WTC11 (cell line): ENCODE measurements at regions not wholly inside any gene's neighbourhood (a gene's known extent, or its start where the extent isn't known, plus 50 kb on each side); places are given as distances from the start of the nearest gene placed in this dataset.

Experiments used
- ATAC-seq: fragments of 200-7000 bp; cut with Tn5 transposase; 2 replicates; pipeline ENCODE4 v1.10.0; 2021; ENCODE audit warnings: mild to moderate bottlenecking, moderate library complexity
- CTCF ChIA-PET: fragments of 300-600 bp; sonication (Branson Sonifier 250); formaldehyde crosslinking; loops from one replicate; lab custom pipeline; 2021; ENCODE audit warnings: antibody characterized with exemption; lab: Charles Lee
- POLR2A ChIA-PET: fragments of 350-600 bp; sonication (Branson Sonifier 250); formaldehyde crosslinking; loops from one replicate; lab custom pipeline; 2021; ENCODE audit warnings: antibody characterized with exemption; lab: Charles Lee
- DNase-seq: peaks from one replicate; pipeline ENCODE4 v3.0.0; 2021; ENCODE audit warnings: low spot score
- H3K27ac Mint-ChIP-seq: 2 replicates; pipeline ENCODE4 v1.8.0; 2021; ENCODE audit warnings: mixed read lengths
- H3K27me3 Mint-ChIP-seq: 2 replicates; pipeline ENCODE4 v1.8.0; 2021; ENCODE audit warnings: low read depth, mild to moderate bottlenecking, moderate library complexity, mixed read lengths
- H3K36me3 Mint-ChIP-seq: 2 replicates; pipeline ENCODE4 v1.8.0; 2021; ENCODE audit warnings: mixed read lengths
- H3K4me1 Mint-ChIP-seq: 2 replicates; pipeline ENCODE4 v1.8.0; 2022; ENCODE audit warnings: mixed read lengths
- H3K4me3 Mint-ChIP-seq: 2 replicates; pipeline ENCODE4 v1.8.0; 2021; ENCODE audit warnings: mild to moderate bottlenecking, moderate library complexity, mixed read lengths
- H3K9me3 Mint-ChIP-seq: 2 replicates; pipeline ENCODE4 v1.8.0; 2021; ENCODE audit warnings: mixed read lengths
- EMX1 ChIP-seq: fragments of 250-450 bp; sonication (Bioruptor Pico); IDR thresholded peaks from 2 replicates; pipeline ENCODE4 v1.8.0; 2021; ENCODE audit warnings: mild to moderate bottlenecking
- FOXK1 ChIP-seq: sonication (generic); formaldehyde crosslinking; IDR thresholded peaks from 2 replicates; pipeline ENCODE4 v1.8.0; 2022; ENCODE audit warnings: mild to moderate bottlenecking, moderate library complexity, missing genetic modification reagents
- HMGA2 ChIP-seq: fragments of 250-450 bp; sonication (Bioruptor Pico); IDR thresholded peaks from 2 replicates; pipeline ENCODE4 v1.4.0; 2021; ENCODE audit warnings: mild to moderate bottlenecking, moderate library complexity
- IRF2 ChIP-seq: sonication (generic); formaldehyde crosslinking; IDR thresholded peaks from 2 replicates; pipeline ENCODE4 v1.8.0; 2022; ENCODE audit warnings: low read depth, missing genetic modification reagents, borderline replicate concordance
- KAT7 ChIP-seq: sonication (generic); formaldehyde crosslinking; IDR thresholded peaks from 2 replicates; pipeline ENCODE4 v1.8.1; 2023; ENCODE audit warnings: missing genetic modification reagents, mild to moderate bottlenecking, borderline replicate concordance
- MAX ChIP-seq: sonication (generic); formaldehyde crosslinking; IDR thresholded peaks from 2 replicates; pipeline ENCODE4 v1.8.0; 2022; ENCODE audit warnings: mild to moderate bottlenecking, missing genetic modification reagents
- NFATC4 ChIP-seq: fragments of 250-450 bp; sonication (Bioruptor Pico); IDR thresholded peaks from 2 replicates; pipeline ENCODE4 v1.9.0; 2021; ENCODE audit warnings: mild to moderate bottlenecking
- NR2C2 ChIP-seq: sonication (generic); formaldehyde crosslinking; IDR thresholded peaks from 2 replicates; pipeline ENCODE4 v1.8.0; 2022; ENCODE audit warnings: mild to moderate bottlenecking, missing genetic modification reagents
- RELA ChIP-seq: sonication (generic); formaldehyde crosslinking; IDR thresholded peaks from 2 replicates; pipeline ENCODE4 v1.8.1; 2022; ENCODE audit warnings: missing genetic modification reagents, mild to moderate bottlenecking, borderline replicate concordance
- RORB ChIP-seq: fragments of 250-450 bp; sonication (Bioruptor Pico); IDR thresholded peaks from 2 replicates; pipeline ENCODE4 v1.9.0; 2021; ENCODE audit warnings: mild to moderate bottlenecking
- SP1 ChIP-seq: sonication (generic); formaldehyde crosslinking; conservative IDR thresholded peaks from 2 replicates; pipeline ENCODE4 v1.8.1; 2022; ENCODE audit warnings: missing genetic modification reagents
- TP53 ChIP-seq: sonication (generic); formaldehyde crosslinking; IDR thresholded peaks from 2 replicates; pipeline ENCODE4 v1.8.1; 2023; ENCODE audit warnings: mild to moderate bottlenecking, missing genetic modification reagents
- USF1 ChIP-seq: sonication (generic); formaldehyde crosslinking; IDR thresholded peaks from 2 replicates; pipeline ENCODE4 v1.8.0; 2022; ENCODE audit warnings: mild to moderate bottlenecking, missing genetic modification reagents
- USF2 ChIP-seq: sonication (generic); formaldehyde crosslinking; IDR thresholded peaks from 2 replicates; pipeline ENCODE4 v1.8.1; 2023; ENCODE audit warnings: mild to moderate bottlenecking, missing genetic modification reagents, moderate library complexity
- ZBTB43 ChIP-seq: sonication (generic); formaldehyde crosslinking; IDR thresholded peaks from 2 replicates; pipeline ENCODE4 v1.8.1; 2023; ENCODE audit warnings: mild to moderate bottlenecking, missing genetic modification reagents
- ZNF317 ChIP-seq: sonication (generic); formaldehyde crosslinking; IDR thresholded peaks from 2 replicates; pipeline ENCODE4 v1.8.1; 2023; ENCODE audit warnings: low read depth, mild to moderate bottlenecking, moderate library complexity, missing genetic modification reagents, borderline replicate concordance
- ZNF396 ChIP-seq: fragments of 250-450 bp; sonication (Bioruptor Pico); IDR thresholded peaks from 2 replicates; pipeline ENCODE4 v1.8.0; 2021; ENCODE audit warnings: mild to moderate bottlenecking, moderate library complexity, borderline replicate concordance
- ZNF416 ChIP-seq: fragments of 250-450 bp; sonication (Bioruptor Pico); IDR thresholded peaks from 2 replicates; pipeline ENCODE4 v1.9.0; 2021; ENCODE audit warnings: mild to moderate bottlenecking, inconsistent platforms
- ZNF671 ChIP-seq: fragments of 250-450 bp; sonication (Bioruptor Pico); IDR thresholded peaks from 2 replicates; pipeline ENCODE4 v1.8.0; 2021; ENCODE audit warnings: mild to moderate bottlenecking
- TF ChIP-seq, protein P1 (sequence below): sonication (generic); formaldehyde crosslinking; conservative IDR thresholded peaks from 2 replicates; pipeline ENCODE4 v1.8.1; 2022; ENCODE audit warnings: mild to moderate bottlenecking, missing genetic modification reagents
- TF ChIP-seq, protein P2 (sequence below): sonication (generic); formaldehyde crosslinking; IDR thresholded peaks from 2 replicates; pipeline ENCODE4 v1.8.1; 2022; ENCODE audit warnings: missing genetic modification reagents, borderline replicate concordance
- TF ChIP-seq, protein P3 (sequence below): sonication (generic); formaldehyde crosslinking; IDR thresholded peaks from 2 replicates; pipeline ENCODE4 v1.8.1; 2022; ENCODE audit warnings: low read depth, missing genetic modification reagents, borderline replicate concordance
- TF ChIP-seq, protein P4 (sequence below): sonication (generic); formaldehyde crosslinking; IDR thresholded peaks from 2 replicates; pipeline ENCODE4 v1.8.0; 2022; ENCODE audit warnings: mild to moderate bottlenecking, missing genetic modification reagents
- TF ChIP-seq, protein P5 (sequence below): sonication (generic); formaldehyde crosslinking; IDR thresholded peaks from 2 replicates; pipeline ENCODE4 v1.8.1; 2022; ENCODE audit warnings: mild to moderate bottlenecking, moderate library complexity, missing genetic modification reagents

DNA sequence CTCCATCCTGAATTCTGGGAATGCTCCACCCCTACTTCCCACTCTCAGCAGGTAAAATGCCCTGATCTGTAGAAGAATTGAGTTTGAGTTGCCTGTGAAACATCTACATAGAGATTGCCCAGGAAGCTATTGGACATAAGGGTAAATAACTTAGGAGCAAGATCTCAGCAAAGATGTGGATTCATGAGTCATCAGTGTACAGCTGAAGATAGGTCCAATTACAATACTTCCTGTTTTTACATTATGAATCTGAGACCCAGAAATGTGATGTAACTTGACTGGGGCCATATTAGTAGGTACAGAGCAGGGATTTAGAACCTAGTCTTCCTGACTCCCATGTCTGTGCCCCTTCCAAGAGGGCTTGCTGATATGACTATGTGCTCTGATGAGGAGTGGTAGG is 79.4 kb upstream of the FNDC3A start:
- POLR2A ChIA-PET: no interaction called here
- CTCF ChIA-PET: no interaction called here
- DNase-seq: no peak
- no peak overlapping the region for H3K4me3 Mint-ChIP-seq
- H3K36me3 Mint-ChIP-seq: no peaks in the 10 kb centered on the region
- H3K27me3 Mint-ChIP-seq: peaks cover under 1% of the 10 kb centered on the region; the same call in 1 of the 2 replicates
- no peak overlapping the region for H3K27ac Mint-ChIP-seq
- H3K9me3 Mint-ChIP-seq: no peaks in the 10 kb centered on the region
- no peak for ATAC-seq
- no peak for TF ChIP-seq ZNF317
- TF ChIP-seq EMX1 (CRISPR knock-in tag): no peak
- no peak for TF ChIP-seq IRF2 (CRISPR knock-in tag)
- TF ChIP-seq ZBTB43 (CRISPR knock-in tag): no peak
- no peak for TF ChIP-seq HMGA2
- TF ChIP-seq, all 79 proteins: peak for 0
- H3K4me1 Mint-ChIP-seq: no peaks in the 10 kb centered on the region

DNA sequence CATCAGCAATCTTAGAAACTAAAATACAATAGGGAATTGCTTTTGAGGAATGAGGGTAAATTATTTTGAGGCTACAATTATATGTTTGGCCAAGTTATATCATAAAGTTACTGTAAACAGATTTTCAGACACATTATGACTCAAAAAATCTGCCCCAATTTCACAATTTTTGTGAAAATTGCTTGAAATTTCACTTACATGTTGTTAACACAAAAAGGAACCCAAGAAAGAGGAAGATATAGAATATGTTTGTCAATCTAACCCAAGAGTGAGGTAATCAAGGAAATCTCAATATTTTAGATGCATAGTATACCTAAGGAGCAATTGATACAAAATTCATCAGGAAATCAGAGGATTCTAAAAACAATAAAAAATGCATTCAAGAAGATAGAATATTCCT is 73.9 kb upstream of the FNDC3A start:
- Mint-ChIP-seq H3K9me3 (no peaks in the 10 kb centered on the region), H3K4me3 (no peak overlapping the region), H3K27ac (no peak overlapping the region), H3K36me3 (no peaks in the 10 kb centered on the region), H3K4me1 (no peaks in the 10 kb centered on the region; the same call in 1 of the 2 replicates), H3K27me3 (no peaks in the 10 kb centered on the region)
- DNase-seq (no peak), ATAC-seq (no peak)
- CTCF ChIA-PET: no interaction called here
- POLR2A ChIA-PET: no interaction called here
- no peak for TF ChIP-seq MAX
- TF ChIP-seq USF2: no peak
- TF ChIP-seq, protein P1, sequence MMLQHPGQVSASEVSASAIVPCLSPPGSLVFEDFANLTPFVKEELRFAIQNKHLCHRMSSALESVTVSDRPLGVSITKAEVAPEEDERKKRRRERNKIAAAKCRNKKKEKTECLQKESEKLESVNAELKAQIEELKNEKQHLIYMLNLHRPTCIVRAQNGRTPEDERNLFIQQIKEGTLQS (CRISPR knock-in tag): no peak
- TF ChIP-seq ZNF416 (CRISPR knock-in tag): no peak
- TF ChIP-seq RORB: no peak
- TF ChIP-seq KAT7 (CRISPR knock-in tag): no peak
- TF ChIP-seq ZNF671: no peak
- TF ChIP-seq TP53: no peak
- TF ChIP-seq, protein P2, sequence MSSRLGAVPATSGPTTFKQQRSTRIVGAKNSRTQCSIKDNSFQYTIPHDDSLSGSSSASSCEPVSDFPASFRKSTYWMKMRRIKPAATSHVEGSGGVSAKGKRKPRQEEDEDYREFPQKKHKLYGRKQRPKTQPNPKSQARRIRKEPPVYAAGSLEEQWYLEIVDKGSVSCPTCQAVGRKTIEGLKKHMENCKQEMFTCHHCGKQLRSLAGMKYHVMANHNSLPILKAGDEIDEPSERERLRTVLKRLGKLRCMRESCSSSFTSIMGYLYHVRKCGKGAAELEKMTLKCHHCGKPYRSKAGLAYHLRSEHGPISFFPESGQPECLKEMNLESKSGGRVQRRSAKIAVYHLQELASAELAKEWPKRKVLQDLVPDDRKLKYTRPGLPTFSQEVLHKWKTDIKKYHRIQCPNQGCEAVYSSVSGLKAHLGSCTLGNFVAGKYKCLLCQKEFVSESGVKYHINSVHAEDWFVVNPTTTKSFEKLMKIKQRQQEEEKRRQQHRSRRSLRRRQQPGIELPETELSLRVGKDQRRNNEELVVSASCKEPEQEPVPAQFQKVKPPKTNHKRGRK (CRISPR knock-in tag): no peak
- no peak for TF ChIP-seq ZNF396 (CRISPR knock-in tag)
- TF ChIP-seq, protein P3, sequence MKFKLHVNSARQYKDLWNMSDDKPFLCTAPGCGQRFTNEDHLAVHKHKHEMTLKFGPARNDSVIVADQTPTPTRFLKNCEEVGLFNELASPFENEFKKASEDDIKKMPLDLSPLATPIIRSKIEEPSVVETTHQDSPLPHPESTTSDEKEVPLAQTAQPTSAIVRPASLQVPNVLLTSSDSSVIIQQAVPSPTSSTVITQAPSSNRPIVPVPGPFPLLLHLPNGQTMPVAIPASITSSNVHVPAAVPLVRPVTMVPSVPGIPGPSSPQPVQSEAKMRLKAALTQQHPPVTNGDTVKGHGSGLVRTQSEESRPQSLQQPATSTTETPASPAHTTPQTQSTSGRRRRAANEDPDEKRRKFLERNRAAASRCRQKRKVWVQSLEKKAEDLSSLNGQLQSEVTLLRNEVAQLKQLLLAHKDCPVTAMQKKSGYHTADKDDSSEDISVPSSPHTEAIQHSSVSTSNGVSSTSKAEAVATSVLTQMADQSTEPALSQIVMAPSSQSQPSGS (CRISPR knock-in tag): no peak
- no peak for TF ChIP-seq USF1 (CRISPR knock-in tag)
- TF ChIP-seq, protein P4, sequence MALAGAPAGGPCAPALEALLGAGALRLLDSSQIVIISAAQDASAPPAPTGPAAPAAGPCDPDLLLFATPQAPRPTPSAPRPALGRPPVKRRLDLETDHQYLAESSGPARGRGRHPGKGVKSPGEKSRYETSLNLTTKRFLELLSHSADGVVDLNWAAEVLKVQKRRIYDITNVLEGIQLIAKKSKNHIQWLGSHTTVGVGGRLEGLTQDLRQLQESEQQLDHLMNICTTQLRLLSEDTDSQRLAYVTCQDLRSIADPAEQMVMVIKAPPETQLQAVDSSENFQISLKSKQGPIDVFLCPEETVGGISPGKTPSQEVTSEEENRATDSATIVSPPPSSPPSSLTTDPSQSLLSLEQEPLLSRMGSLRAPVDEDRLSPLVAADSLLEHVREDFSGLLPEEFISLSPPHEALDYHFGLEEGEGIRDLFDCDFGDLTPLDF (CRISPR knock-in tag): no peak
- TF ChIP-seq RELA: no peak
- no peak for TF ChIP-seq NFATC4 (CRISPR knock-in tag)
- TF ChIP-seq FOXK1: no peak
- TF ChIP-seq NR2C2 (CRISPR knock-in tag): no peak
- TF ChIP-seq, protein P5, sequence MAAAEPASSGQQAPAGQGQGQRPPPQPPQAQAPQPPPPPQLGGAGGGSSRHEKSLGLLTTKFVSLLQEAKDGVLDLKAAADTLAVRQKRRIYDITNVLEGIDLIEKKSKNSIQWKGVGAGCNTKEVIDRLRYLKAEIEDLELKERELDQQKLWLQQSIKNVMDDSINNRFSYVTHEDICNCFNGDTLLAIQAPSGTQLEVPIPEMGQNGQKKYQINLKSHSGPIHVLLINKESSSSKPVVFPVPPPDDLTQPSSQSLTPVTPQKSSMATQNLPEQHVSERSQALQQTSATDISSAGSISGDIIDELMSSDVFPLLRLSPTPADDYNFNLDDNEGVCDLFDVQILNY: no peak
- no peak for TF ChIP-seq SP1 (CRISPR knock-in tag)
